Uterus (tissue), 2 donors: ENCODE measurements at regions not wholly inside any gene's neighbourhood (a gene's known extent, or its start where the extent isn't known, plus 50 kb on each side); places are given as distances from the start of the nearest gene placed in this dataset.

Experiments used
- CTCF ChIP-seq, 4 experiments: fragments of 200-600 bp in 2 of 4; fragments of 450-650 bp in 2 of 4; sonication (generic) in 2 of 4; IDR thresholded peaks; one replicate each; pipeline ENCODE4 v1.5.1; 2016 to 2019; ENCODE audit warnings: antibody characterized with exemption in 4 of 4, mild to moderate bottlenecking in 2 of 4, moderate library complexity in 1 of 4
- POLR2A ChIP-seq, 2 donors: fragments of 450-650 bp; IDR thresholded peaks; one replicate each; pipeline ENCODE4 v1.6.1; 2016; ENCODE audit warnings: antibody characterized with exemption in 2 of 2, mild to moderate bottlenecking in 1 of 2, moderate library complexity in 1 of 2

GRCh38 chr14:97513891-97514290 lies 716.7 kb downstream of the VRK1 start:
- TF ChIP-seq CTCF (IDR thresholded peaks at IDR 0.05) (no peak), POLR2A (IDR thresholded peaks at IDR 0.05) (no peak)
